ENCODE measurements at regions not wholly inside any gene's neighbourhood (a gene's known extent, or its start where the extent isn't known, plus 50 kb on each side); places are given as distances from the start of the nearest gene placed in this dataset.

- no peak for TF ChIP-seq POLR2A (IDR thresholded peaks at IDR 0.05)
- TF ChIP-seq POLR2AphosphoS5 (IDR thresholded peaks at IDR 0.05) = no peak
- TF ChIP-seq CTCF (IDR thresholded peaks at IDR 0.05) = no peak
These were observed 182.8 kb downstream of the NRIP1 start for GRCh38 chr21:14881863-14882499.
